Stimulated activated naive CD4-positive, alpha-beta T cell (primary cell): ENCODE measurements at regions not wholly inside any gene's neighbourhood (a gene's known extent, or its start where the extent isn't known, plus 50 kb on each side); places are given as distances from the start of the nearest gene placed in this dataset.
"Not testable (repeated sequence)": the region's sequence is repeated elsewhere in the genome, so short reads cannot be mapped to it uniquely, and the experiment has no call there.

ENCODE experiments used
- DNase-seq, 6 experiments: peaks; one replicate each; lab custom pipeline; 2025; lab: John Stamatoyannopoulos, UW

- no peak for DNase-seq
Observed at GRCh38 chr3:194014756-194015155, 121.2 kb upstream of the HES1 start.

GRCh38 chr3:194019398-194020165, 116.4 kb upstream of the HES1 start:
- DNase-seq, result no peak

- DNase-seq, result no peak
Observed at GRCh38 chr3:194022052-194022451, 113.9 kb upstream of the HES1 start.

- DNase-seq, result no peak
Observed at GRCh38 chr3:194022816-194023215, 113.1 kb upstream of the HES1 start.

- peak in 2 of 6 experiments; percentile 8 to 19 for DNase-seq
Observed at GRCh38 chr3:194023501-194024280, 112.3 kb upstream of the HES1 start.

GRCh38 chr3:194025119-194025518, 110.8 kb upstream of the HES1 start:
- no peak for DNase-seq

- no peak for DNase-seq
Observed at GRCh38 chr3:194025951-194026350, 110.0 kb upstream of the HES1 start.

- DNase-seq, result no peak
Observed at GRCh38 chr3:194028434-194029004, 107.4 kb upstream of the HES1 start.

- no peak for DNase-seq
Observed at GRCh38 chr3:194029846-194030245, 106.1 kb upstream of the HES1 start.

- no peak for DNase-seq
Observed at GRCh38 chr3:194030372-194030771, 105.6 kb upstream of the HES1 start.

- DNase-seq, result no peak
Observed at GRCh38 chr3:194031349-194031748, 104.6 kb upstream of the HES1 start.

- DNase-seq, result no peak
Observed at GRCh38 chr3:194031867-194032635, 103.9 kb upstream of the HES1 start.

- DNase-seq, result no peak
Observed at GRCh38 chr3:194032828-194033435, 103.0 kb upstream of the HES1 start.

GRCh38 chr3:194034346-194035336, 101.3 kb upstream of the HES1 start:
- DNase-seq, result no peak

- no peak for DNase-seq
Observed at GRCh38 chr3:194035406-194036138, 100.4 kb upstream of the HES1 start.

- no peak for DNase-seq
Observed at GRCh38 chr3:194036842-194037241, 99.1 kb upstream of the HES1 start.

- DNase-seq, result not testable (repeated sequence)
Observed at GRCh38 chr3:194038346-194038745, 97.6 kb upstream of the HES1 start.

GRCh38 chr3:194038960-194039359, 97.0 kb upstream of the HES1 start:
- no peak for DNase-seq

GRCh38 chr3:194040516-194041273, 95.3 kb upstream of the HES1 start:
- DNase-seq, result no peak
